WI38 (cell line): ENCODE measurements at regions not wholly inside any gene's neighbourhood (a gene's known extent, or its start where the extent isn't known, plus 50 kb on each side); places are given as distances from the start of the nearest gene placed in this dataset.

ENCODE experiments used
- H3K4me3 ChIP-seq: 2 replicates; pipeline ENCODE4 v1.5.1; 2011; ENCODE audit warnings: low read depth, mild to moderate bottlenecking, control low read depth, low read length
- TF ChIP-seq, protein P1 (sequence below): IDR thresholded peaks from 2 replicates; pipeline ENCODE4 v1.5.1; 2012; ENCODE audit warnings: low read depth, mild to moderate bottlenecking, control low read depth, low read length

DNA sequence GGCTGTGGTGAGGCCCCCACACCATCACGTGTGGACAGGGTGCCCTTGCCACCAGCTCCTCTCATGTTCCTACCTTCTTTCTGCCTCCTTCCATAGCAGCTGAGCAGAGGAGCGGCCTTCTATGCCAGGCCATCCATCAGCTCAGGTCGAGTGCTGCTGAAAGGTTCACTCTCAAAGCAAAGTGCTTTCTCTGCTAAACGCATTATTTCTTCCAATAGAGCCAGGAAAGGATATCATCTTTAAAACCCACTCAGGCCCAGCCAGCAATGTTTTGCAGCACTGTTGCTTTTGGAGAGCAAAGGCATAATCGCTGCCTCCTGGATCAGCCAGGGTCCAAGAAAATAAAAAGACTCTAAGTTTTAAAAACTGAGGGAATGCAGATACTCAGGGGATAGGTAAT lies 54.9 kb upstream of the GPRC5B start:
- no peak overlapping the region for H3K4me3 ChIP-seq
- TF ChIP-seq, protein P1, sequence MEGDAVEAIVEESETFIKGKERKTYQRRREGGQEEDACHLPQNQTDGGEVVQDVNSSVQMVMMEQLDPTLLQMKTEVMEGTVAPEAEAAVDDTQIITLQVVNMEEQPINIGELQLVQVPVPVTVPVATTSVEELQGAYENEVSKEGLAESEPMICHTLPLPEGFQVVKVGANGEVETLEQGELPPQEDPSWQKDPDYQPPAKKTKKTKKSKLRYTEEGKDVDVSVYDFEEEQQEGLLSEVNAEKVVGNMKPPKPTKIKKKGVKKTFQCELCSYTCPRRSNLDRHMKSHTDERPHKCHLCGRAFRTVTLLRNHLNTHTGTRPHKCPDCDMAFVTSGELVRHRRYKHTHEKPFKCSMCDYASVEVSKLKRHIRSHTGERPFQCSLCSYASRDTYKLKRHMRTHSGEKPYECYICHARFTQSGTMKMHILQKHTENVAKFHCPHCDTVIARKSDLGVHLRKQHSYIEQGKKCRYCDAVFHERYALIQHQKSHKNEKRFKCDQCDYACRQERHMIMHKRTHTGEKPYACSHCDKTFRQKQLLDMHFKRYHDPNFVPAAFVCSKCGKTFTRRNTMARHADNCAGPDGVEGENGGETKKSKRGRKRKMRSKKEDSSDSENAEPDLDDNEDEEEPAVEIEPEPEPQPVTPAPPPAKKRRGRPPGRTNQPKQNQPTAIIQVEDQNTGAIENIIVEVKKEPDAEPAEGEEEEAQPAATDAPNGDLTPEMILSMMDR: no peak

DNA sequence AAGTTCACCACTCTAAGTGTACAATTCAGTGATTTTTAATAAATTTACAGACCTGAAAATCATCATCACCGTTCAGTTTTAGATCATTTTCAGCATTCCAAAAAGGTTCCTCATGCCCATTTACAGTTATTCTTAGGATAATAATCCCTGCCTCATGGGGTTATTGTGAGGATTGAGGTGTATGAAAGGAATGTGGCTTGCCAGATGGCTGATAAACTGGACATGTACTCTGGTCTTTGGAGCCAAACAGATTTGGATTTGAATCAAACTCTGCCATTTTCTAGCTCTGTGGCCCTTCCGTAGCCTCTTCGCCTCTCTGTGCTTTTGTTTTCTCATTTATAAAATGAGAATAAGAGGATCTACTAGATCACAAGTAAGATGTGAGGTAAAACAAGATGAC lies 53.9 kb upstream of the GPRC5B start:
- H3K4me3 ChIP-seq: no peak overlapping the region
- TF ChIP-seq, protein P1: no peak

DNA sequence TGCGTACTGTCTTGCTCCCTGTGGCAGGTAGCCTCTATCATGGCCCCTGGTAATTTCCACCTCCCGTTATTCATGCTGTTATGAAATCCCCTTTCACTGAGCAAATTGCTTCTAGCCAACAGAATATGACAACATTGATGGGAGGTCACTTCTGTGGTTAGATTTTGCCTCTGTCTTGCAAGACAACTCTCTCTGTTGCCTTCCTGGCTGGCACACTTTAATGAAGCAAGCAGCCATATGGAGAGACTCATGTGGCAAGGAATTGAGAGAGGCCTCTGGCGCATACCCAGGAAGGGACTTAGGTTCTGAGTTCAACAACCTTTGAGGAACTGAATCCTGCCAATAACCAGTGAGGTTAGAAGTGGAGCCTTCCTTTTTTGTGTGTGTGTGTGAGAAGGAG lies 51.8 kb upstream of the GPRC5B start:
- TF ChIP-seq, protein P1: no peak
- H3K4me3 ChIP-seq: no peak overlapping the region

DNA sequence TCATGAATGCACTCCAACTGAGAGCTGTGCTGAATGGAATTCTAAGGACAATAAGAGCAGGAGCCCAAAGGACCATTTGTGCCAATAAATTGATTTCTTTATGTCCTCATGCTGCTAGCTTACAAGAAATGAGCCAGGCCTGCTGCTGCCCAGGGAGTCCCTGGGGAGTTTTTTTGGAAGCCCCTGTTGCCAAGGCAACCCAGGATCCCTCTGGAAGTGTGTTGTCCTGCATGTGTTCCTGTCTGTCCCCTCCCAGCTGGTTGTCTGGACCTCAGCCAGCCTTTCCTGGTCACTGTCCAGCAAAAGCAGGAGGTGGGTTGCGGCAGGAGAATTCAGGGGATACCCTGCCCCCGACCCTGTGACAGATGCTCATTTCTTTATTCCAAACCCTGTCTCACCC lies 51.0 kb upstream of the GPRC5B start:
- TF ChIP-seq, protein P1: no peak
- H3K4me3 ChIP-seq: no peak overlapping the region
